Neuronal stem cell (in vitro differentiated cells): ENCODE measurements at regions not wholly inside any gene's neighbourhood (a gene's known extent, or its start where the extent isn't known, plus 50 kb on each side); places are given as distances from the start of the nearest gene placed in this dataset.

Experiments used
- DNase-seq: peaks from one replicate; pipeline ENCODE4 v3.0.0-alpha.2; 2013; ENCODE audit warnings: low spot score
- H2AFZ ChIP-seq: one replicate; pipeline ENCODE4 v1.6.1; 2013; ENCODE audit warnings: mild to moderate bottlenecking, low read length, inconsistent platforms
- H2AK5ac ChIP-seq: 2 replicates; pipeline ENCODE4 v1.6.1; 2013; ENCODE audit warnings: low read depth, mild to moderate bottlenecking, inconsistent platforms, low read length, moderate library complexity, mixed read lengths
- H2BK120ac ChIP-seq: 2 replicates; pipeline ENCODE4 v1.6.1; 2013; ENCODE audit warnings: low read depth, mild to moderate bottlenecking, inconsistent platforms, low read length, moderate library complexity, mixed read lengths
- H2BK12ac ChIP-seq: one replicate; pipeline ENCODE4 v1.6.1; 2013; ENCODE audit warnings: low read length, inconsistent platforms
- H2BK15ac ChIP-seq: 2 replicates; pipeline ENCODE4 v1.6.1; 2013; ENCODE audit warnings: mild to moderate bottlenecking, low read length, inconsistent platforms, mixed read lengths
- H2BK5ac ChIP-seq: one replicate; pipeline ENCODE4 v1.6.1; 2013; ENCODE audit warnings: inconsistent platforms, mild to moderate bottlenecking, low read length, moderate library complexity
- H3K14ac ChIP-seq: one replicate; pipeline ENCODE4 v1.6.1; 2013; ENCODE audit warnings: low read length, inconsistent platforms
- H3K18ac ChIP-seq: 2 replicates; pipeline ENCODE4 v1.6.1; 2013; ENCODE audit warnings: low read length, inconsistent platforms
- H3K23ac ChIP-seq: 2 replicates; pipeline ENCODE4 v1.6.1; 2013; ENCODE audit warnings: low read depth, mild to moderate bottlenecking, mixed read lengths, low read length, inconsistent platforms; ENCODE audit not compliant: poor library complexity
- H3K27ac ChIP-seq: replicated peaks from 3 replicates; pipeline ENCODE4 v1.5.1; 2013; ENCODE audit warnings: low read length, inconsistent platforms
- H3K27me3 ChIP-seq, 3 experiments: 2 replicates each; pipeline ENCODE4 v1.6.1; 2013; ENCODE audit warnings: low read length in 3 of 3, mild to moderate bottlenecking in 2 of 3, inconsistent platforms in 1 of 3, low read depth in 1 of 3, mixed read lengths in 1 of 3, moderate library complexity in 1 of 3; ENCODE audit not compliant: control insufficient read depth in 3 of 3, insufficient read depth in 3 of 3
- H3K36me3 ChIP-seq, 2 donors: replicated peaks in 1 of 2; 2 replicates each; pipeline ENCODE4 v1.6.1; 2013; ENCODE audit warnings: low read length in 2 of 2; ENCODE audit not compliant: control insufficient read depth in 2 of 2, insufficient read depth in 2 of 2
- H3K4ac ChIP-seq: 2 replicates; pipeline ENCODE4 v1.6.1; 2013; ENCODE audit warnings: inconsistent platforms, mild to moderate bottlenecking, low read length, moderate library complexity
- H3K4me1 ChIP-seq, 2 donors: 1 replicate in 1 of 2; 2 replicates in 1 of 2; pipeline ENCODE4 v1.6.1; 2013; ENCODE audit warnings: low read length in 2 of 2, low read depth in 1 of 2; ENCODE audit not compliant: control insufficient read depth in 2 of 2, insufficient read depth in 1 of 2
- H3K4me2 ChIP-seq: one replicate; pipeline ENCODE4 v1.6.1; 2013; ENCODE audit warnings: mild to moderate bottlenecking, low read length, inconsistent platforms; ENCODE audit not compliant: insufficient read depth, poor library complexity, severe bottlenecking
- H3K4me3 ChIP-seq, 2 donors: 2 replicates each; pipeline ENCODE4 v1.5.1; 2013; ENCODE audit warnings: low read length in 2 of 2, mild to moderate bottlenecking in 2 of 2, inconsistent platforms in 1 of 2, moderate library complexity in 1 of 2
- H3K79me1 ChIP-seq: one replicate; pipeline ENCODE4 v1.6.1; 2013; ENCODE audit warnings: low read depth, mild to moderate bottlenecking, inconsistent platforms, low read length, moderate library complexity
- H3K9ac ChIP-seq: one replicate; pipeline ENCODE4 v1.6.1; 2013; ENCODE audit warnings: mild to moderate bottlenecking, low read depth, low read length, inconsistent platforms; ENCODE audit not compliant: poor library complexity
- H3K9me3 ChIP-seq, 2 donors: replicated peaks in 1 of 2; 2 replicates each; pipeline versions ENCODE3 to v1.6.1; 2013; ENCODE audit warnings: low read length in 2 of 2, mild to moderate bottlenecking in 2 of 2, inconsistent platforms in 1 of 2, low read depth in 1 of 2, mixed read lengths in 1 of 2, moderate library complexity in 1 of 2; ENCODE audit not compliant: control insufficient read depth in 2 of 2, insufficient read depth in 1 of 2
- H4K8ac ChIP-seq: one replicate; pipeline ENCODE4 v1.6.1; 2013; ENCODE audit warnings: low read depth, mild to moderate bottlenecking, inconsistent platforms, low read length, moderate library complexity
- H4K91ac ChIP-seq: one replicate; pipeline ENCODE4 v1.6.1; 2013; ENCODE audit warnings: low read length, low read depth, mild to moderate bottlenecking, inconsistent platforms; ENCODE audit not compliant: poor library complexity
- WGBS, 2 donors: extraction: QIAGEN DNeasy Blood & Tissue Kit; methylation state at CpG; one replicate each; pipeline ENCODE4 v1.1.7; 2013; ENCODE audit warnings: missing lambda C conversion rate in 2 of 2, mixed read lengths in 1 of 2; ENCODE audit not compliant: insufficient read length in 2 of 2, insufficient replicate concordance in 1 of 2; ENCODE audit errors: extremely low coverage in 2 of 2; 5-methylcytosine and 5-hydroxymethylcytosine counted together

- Histone ChIP-seq H3K4me2 (no peak overlapping the region), H3K4me1 (peaks cover 6 to 13% of the 10 kb centered on the region in 2 donors), H3K23ac (no peak overlapping the region), H4K8ac (no peak overlapping the region), H3K14ac (no peak overlapping the region), H3K18ac (no peak overlapping the region), H3K9ac (no peak overlapping the region), H3K27ac (no peak overlapping the region), H4K91ac (no peak overlapping the region), H3K27me3 (no peaks in the 10 kb centered on the region), H3K36me3 (no peaks in the 10 kb centered on the region), H3K4ac (no peak overlapping the region), H2AFZ (no peak overlapping the region), H2BK5ac (no peak overlapping the region), H2BK120ac (no peak overlapping the region), H2BK12ac (no peak overlapping the region), H3K79me1 (no peaks in the 10 kb centered on the region), H2AK5ac (no peak overlapping the region), H2BK15ac (no peak overlapping the region), H3K9me3 (peaks cover 2 to 14% of the 10 kb centered on the region in 2 donors), H3K4me3 (no peak overlapping the region)
- DNase-seq, result peak; percentile 14
- WGBS, 2 donors, result no CpG with 5 or more reads among the region's 4 CpGs
Measured at GRCh38 chr17:14461227-14461548, 160.3 kb downstream of the HS3ST3B1 start.

GRCh38 chr17:14460516-14461226 lies 159.8 kb downstream of the HS3ST3B1 start:
- Histone ChIP-seq H4K8ac (no peak overlapping the region), H2BK120ac (no peak overlapping the region), H3K36me3 (no peaks in the 10 kb centered on the region), H3K79me1 (no peaks in the 10 kb centered on the region), H2AK5ac (no peak overlapping the region), H4K91ac (no peak overlapping the region), H3K23ac (no peak overlapping the region), H3K4me1 (peaks cover 6 to 13% of the 10 kb centered on the region in 2 donors), H2BK15ac (no peak overlapping the region), H3K27me3 (no peaks in the 10 kb centered on the region), H3K4me2 (no peak overlapping the region), H3K9ac (no peak overlapping the region), H3K27ac (peak overlapping the region; percentile 27), H2BK12ac (no peak overlapping the region), H3K4me3 (no peak overlapping the region), H3K14ac (no peak overlapping the region), H3K18ac (no peak overlapping the region), H2BK5ac (no peak overlapping the region), H3K4ac (no peak overlapping the region), H3K9me3 (peaks cover 0 to 12% of the 10 kb centered on the region in 2 donors), H2AFZ (no peak overlapping the region)
- WGBS, 2 donors, result no CpG with 5 or more reads among the region's 2 CpGs
- DNase-seq, result no peak

- Histone ChIP-seq H3K4me1 (peaks cover 6 to 13% of the 10 kb centered on the region in 2 donors), H3K23ac (no peak overlapping the region), H3K27me3 (no peaks in the 10 kb centered on the region), H3K4me2 (no peak overlapping the region), H3K27ac (no peak overlapping the region), H2AFZ (no peak overlapping the region), H3K9ac (no peak overlapping the region), H2BK15ac (no peak overlapping the region), H2BK12ac (no peak overlapping the region), H4K91ac (no peak overlapping the region), H3K4ac (no peak overlapping the region), H3K4me3 (no peak overlapping the region), H4K8ac (no peak overlapping the region), H2AK5ac (no peak overlapping the region), H3K36me3 (no peaks in the 10 kb centered on the region), H3K14ac (no peak overlapping the region), H2BK5ac (no peak overlapping the region), H2BK120ac (no peak overlapping the region), H3K18ac (no peak overlapping the region), H3K79me1 (no peaks in the 10 kb centered on the region), H3K9me3 (peaks cover 0 to 12% of the 10 kb centered on the region in 2 donors)
- no CpG with 5 or more reads among the region's 5 CpGs for WGBS, 2 donors
- peak; percentile 11 for DNase-seq
Measured at GRCh38 chr17:14459955-14460354, 159.1 kb downstream of the HS3ST3B1 start.

- H2BK5ac ChIP-seq, result no peak overlapping the region
- WGBS, 2 donors, result no CpG with 5 or more reads among the region's 3 CpGs
- H3K4me3 ChIP-seq, result no peak overlapping the region
- H4K91ac ChIP-seq, result no peak overlapping the region
- no peak overlapping the region for H3K9ac ChIP-seq
- no peak overlapping the region for H2BK120ac ChIP-seq
- H3K79me1 ChIP-seq, result no peaks in the 10 kb centered on the region
- H3K14ac ChIP-seq, result no peak overlapping the region
- H2AK5ac ChIP-seq, result no peak overlapping the region
- H2BK12ac ChIP-seq, result no peak overlapping the region
- H3K18ac ChIP-seq, result no peak overlapping the region
- H3K27me3 ChIP-seq, result no peaks in the 10 kb centered on the region
- H3K23ac ChIP-seq, result no peak overlapping the region
- H3K9me3 ChIP-seq, result peaks cover 0 to 12% of the 10 kb centered on the region in 2 donors
- no peak overlapping the region for H3K4ac ChIP-seq
- DNase-seq, result no peak
- H3K36me3 ChIP-seq, result no peaks in the 10 kb centered on the region
- no peak overlapping the region for H2BK15ac ChIP-seq
- no peak overlapping the region for H3K4me2 ChIP-seq
- no peak overlapping the region for H2AFZ ChIP-seq
- H3K4me1 ChIP-seq, result peaks cover 6 to 13% of the 10 kb centered on the region in 2 donors
- H3K27ac ChIP-seq, result no peak overlapping the region
- H4K8ac ChIP-seq, result no peak overlapping the region
Measured at GRCh38 chr17:14458724-14459123, 157.8 kb downstream of the HS3ST3B1 start.
